ENCODE measurements at regions not wholly inside any gene's neighbourhood (a gene's known extent, or its start where the extent isn't known, plus 50 kb on each side); places are given as distances from the start of the nearest gene placed in this dataset.

GRCh38 chr1:221632072-221632471 is 109.8 kb downstream of the DUSP10 start:
- no peak for DNase-seq (ENCODE audit: low spot score)

GRCh38 chr1:221633841-221634409 is 108.0 kb downstream of the DUSP10 start:
- no peak for DNase-seq (ENCODE audit: low spot score)

DNA sequence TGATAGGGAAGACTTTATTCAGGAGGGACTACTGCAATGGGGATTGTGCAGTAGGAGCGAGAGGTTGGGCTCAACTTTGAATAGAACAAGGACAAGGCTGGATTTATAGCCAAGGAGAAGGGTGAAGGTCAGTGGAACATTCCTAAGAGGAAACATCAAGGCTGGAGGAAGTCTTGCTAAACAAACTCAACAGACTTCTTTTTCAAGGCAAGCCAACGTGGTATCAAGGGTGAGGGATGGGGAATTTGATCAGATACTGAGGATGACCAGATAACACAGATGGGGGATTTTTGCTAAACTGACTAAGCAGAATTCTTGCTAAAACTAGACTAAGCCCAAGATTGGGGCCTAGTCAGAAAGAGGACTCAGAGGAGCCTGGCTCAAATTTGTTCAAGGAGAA is 107.3 kb downstream of the DUSP10 start:
- no peak for DNase-seq (ENCODE audit: low spot score)

GRCh38 chr1:221635305-221635704 is 106.6 kb downstream of the DUSP10 start:
- no peak for DNase-seq (ENCODE audit: low spot score)

DNA sequence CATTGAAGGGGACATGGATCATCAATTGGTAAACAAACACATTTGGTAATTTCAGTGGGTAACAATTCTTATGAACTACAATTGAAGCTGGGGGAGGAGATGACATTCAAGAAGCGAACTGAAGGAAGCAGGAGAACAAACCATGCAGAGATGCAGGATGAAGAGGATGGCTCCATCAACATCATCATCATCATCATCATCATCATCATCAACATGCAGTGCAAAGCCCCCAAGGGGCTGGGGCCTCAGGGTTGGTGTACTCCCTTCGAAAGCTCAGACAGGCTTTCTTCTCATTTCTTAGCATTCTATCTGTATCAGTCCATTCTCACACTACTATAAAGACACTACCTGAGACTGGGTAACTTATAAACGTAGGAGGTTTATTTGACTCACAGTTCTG is 105.8 kb downstream of the DUSP10 start:
- DNase-seq (ENCODE audit: low spot score): no peak

GRCh38 chr1:221636967-221637366 is 104.9 kb downstream of the DUSP10 start:
- no peak for DNase-seq (ENCODE audit: low spot score)

- no peak for DNase-seq (ENCODE audit: low spot score)
Measured at GRCh38 chr1:221637641-221638041, 104.2 kb downstream of the DUSP10 start.

DNA sequence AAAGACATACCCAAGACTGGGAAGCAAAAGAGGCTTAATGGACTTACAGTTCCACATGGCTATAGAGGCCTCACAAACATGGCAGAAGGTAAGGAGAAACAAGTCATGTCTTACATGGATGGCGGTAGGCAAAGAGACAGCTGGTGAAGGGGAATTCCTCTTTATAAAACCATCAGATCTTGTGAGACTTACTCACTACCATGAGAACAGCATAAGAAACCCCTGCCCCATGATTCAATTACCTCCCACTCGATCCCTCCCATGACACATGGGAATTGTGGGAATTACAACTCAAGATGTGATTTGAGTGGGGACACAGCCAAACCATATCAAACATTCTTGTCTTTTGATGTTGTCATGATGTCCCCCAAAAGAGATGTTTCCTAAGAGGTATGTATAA is 103.3 kb downstream of the DUSP10 start:
- no peak for DNase-seq (ENCODE audit: low spot score)

GRCh38 chr1:221641811-221642210 is 100.1 kb downstream of the DUSP10 start:
- DNase-seq (ENCODE audit: low spot score): no peak

- DNase-seq (ENCODE audit: low spot score): no peak
Measured at GRCh38 chr1:221643404-221644144, 98.3 kb downstream of the DUSP10 start.

DNA sequence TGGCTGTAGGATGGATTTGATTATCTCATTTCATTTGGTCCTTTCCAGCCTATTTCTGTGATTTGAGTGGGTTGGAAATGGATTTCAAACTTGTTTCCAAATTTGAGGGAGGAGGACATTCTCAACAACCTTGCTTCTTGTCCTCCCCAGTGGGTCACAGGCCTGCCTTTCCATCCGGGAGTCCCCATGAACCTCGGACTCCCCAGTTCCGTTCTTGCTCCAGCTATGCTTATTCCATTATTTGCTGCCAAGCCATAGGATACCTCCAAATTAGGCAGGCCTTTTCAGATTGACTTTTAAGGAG is 97.8 kb downstream of the DUSP10 start:
- DNase-seq (ENCODE audit: low spot score): no peak

DNA sequence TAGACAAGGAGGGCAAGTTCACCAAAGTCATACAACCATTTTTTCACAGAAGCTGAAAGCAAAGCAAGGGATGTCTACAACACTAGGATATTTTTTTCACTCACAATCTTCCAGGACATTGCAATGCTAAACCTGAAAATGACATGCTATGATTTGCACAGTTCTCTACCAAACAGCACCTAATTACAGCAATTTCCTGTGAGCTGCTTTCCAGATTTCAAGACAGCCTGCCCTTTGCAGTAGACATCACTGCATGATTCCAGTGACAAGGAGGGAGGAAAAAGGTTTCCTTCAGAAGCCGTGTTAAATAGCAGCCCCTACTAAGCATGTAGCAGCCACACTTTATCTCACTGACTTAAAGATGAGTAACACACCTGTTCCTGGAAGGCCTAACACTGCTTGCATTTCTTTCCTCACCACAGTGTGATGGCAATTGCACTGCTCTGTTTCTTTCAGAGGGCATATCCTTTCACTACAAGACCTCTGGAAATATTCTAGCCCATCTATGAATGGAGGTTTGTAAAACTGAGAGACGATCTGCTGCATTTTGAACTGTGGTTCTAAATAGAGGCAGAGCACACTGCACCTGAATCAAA is 97.1 kb downstream of the DUSP10 start:
- no peak for DNase-seq (ENCODE audit: low spot score)

- DNase-seq (ENCODE audit: low spot score): no peak
Measured at GRCh38 chr1:221648201-221648600, 93.7 kb downstream of the DUSP10 start.

Data from mucosa of gallbladder (tissue), 1 donor.